OCI-LY7 (cell line): ENCODE measurements at regions not wholly inside any gene's neighbourhood (a gene's known extent, or its start where the extent isn't known, plus 50 kb on each side); places are given as distances from the start of the nearest gene placed in this dataset.
"Not testable (repeated sequence)": the region's sequence is repeated elsewhere in the genome, so short reads cannot be mapped to it uniquely, and the experiment has no call there.

ENCODE experiments used
- BruUV-seq: library from RNA; stranded (reverse); fragments of 400-500 nt; replicated peaks from 2 replicates; lab custom pipeline; 2021; lab: Mats Ljungman, UMichigan
- CTCF ChIA-PET: fragments of 300-600 bp; sonication (Branson Sonifier 250); formaldehyde crosslinking; loops from one replicate; lab custom pipeline; 2022; ENCODE audit warnings: antibody characterized with exemption; ENCODE audit not compliant: unreplicated experiment; lab: Charles Lee
- POLR2A ChIA-PET: fragments of 300-600 bp; sonication (Branson Sonifier 250); formaldehyde crosslinking; loops from one replicate; lab custom pipeline; 2022; ENCODE audit warnings: antibody characterized with exemption; lab: Charles Lee
- DNase-seq: peaks from one replicate; pipeline ENCODE4 v3.0.0-alpha.2; 2015; ENCODE audit warnings: low spot score
- H2AFZ ChIP-seq: fragments of 200-600 bp; sonication (generic), shearing (Covaris generic); 2 replicates; pipeline ENCODE4 v1.6.1; 2014; ENCODE audit warnings: mild to moderate bottlenecking, antibody characterized with exemption, low read length, moderate library complexity
- H3K27ac ChIP-seq: fragments of 200-600 bp; sonication (generic); 2 replicates; pipeline ENCODE4 v1.5.1; 2014; ENCODE audit warnings: mixed run types, low read depth, mild to moderate bottlenecking, moderate library complexity, low read length, inconsistent platforms; ENCODE audit not compliant: poor library complexity, severe bottlenecking
- H3K36me3 ChIP-seq: fragments of 200-600 bp; sonication (generic); 2 replicates; pipeline ENCODE4 v1.6.1; 2014; ENCODE audit warnings: mild to moderate bottlenecking, antibody characterized with exemption, low read length, moderate library complexity, mixed read lengths; ENCODE audit not compliant: insufficient read depth
- H3K4me1 ChIP-seq: fragments of 200-600 bp; sonication (generic); 2 replicates; pipeline ENCODE4 v1.5.1; 2014; ENCODE audit warnings: mild to moderate bottlenecking, low read length; ENCODE audit not compliant: insufficient read depth, poor library complexity, severe bottlenecking
- H3K4me2 ChIP-seq: fragments of 200-600 bp; sonication (generic); 2 replicates; pipeline ENCODE4 v1.6.1; 2014; ENCODE audit warnings: mild to moderate bottlenecking, low read length
- H3K4me3 ChIP-seq: fragments of 200-600 bp; sonication (generic); 2 replicates; pipeline ENCODE4 v1.5.1; 2014; ENCODE audit warnings: mild to moderate bottlenecking, low read depth, low read length; ENCODE audit not compliant: poor library complexity, severe bottlenecking
- H3K79me2 ChIP-seq: fragments of 200-600 bp; sonication (generic); 2 replicates; pipeline ENCODE4 v1.6.1; 2016; ENCODE audit warnings: low read depth, mild to moderate bottlenecking, low read length, moderate library complexity, mixed read lengths; ENCODE audit not compliant: insufficient read depth
- H3K9me2 ChIP-seq: fragments of 200-600 bp; sonication (generic); 2 replicates; pipeline ENCODE4 v1.6.1; 2016; ENCODE audit warnings: mild to moderate bottlenecking, low read length, mixed read lengths; ENCODE audit not compliant: insufficient read depth
- H3K9me3 ChIP-seq: fragments of 200-600 bp; sonication (generic); 2 replicates; pipeline ENCODE4 v1.6.1; 2014; ENCODE audit warnings: mild to moderate bottlenecking, mixed run types, low read length, mixed read lengths
- H4K20me1 ChIP-seq: fragments of 200-600 bp; sonication (generic); 2 replicates; pipeline ENCODE4 v1.6.1; 2014; ENCODE audit warnings: mild to moderate bottlenecking, antibody characterized with exemption, low read length, moderate library complexity, mixed read lengths; ENCODE audit not compliant: insufficient read depth
- CTCF ChIP-seq: fragments of 200-600 bp; sonication (generic); conservative IDR thresholded peaks from 2 replicates; pipeline ENCODE4 v1.5.1; 2014; ENCODE audit warnings: mild to moderate bottlenecking, antibody characterized with exemption, low read length, moderate library complexity, mixed read lengths
- EZH2phosphoT487 ChIP-seq: fragments of 200-600 bp; sonication (generic); IDR thresholded peaks from 2 replicates; pipeline ENCODE4 v1.6.1; 2018; ENCODE audit warnings: low read depth, borderline replicate concordance, mild to moderate bottlenecking, mixed run types, antibody characterized with exemption, low read length, moderate library complexity, mixed read lengths
- intact Hi-C: fragments of 100-400 bp; cut with micrococcal nuclease; formaldehyde crosslinking; loops from one replicate; pipeline ENCODE4 v1.10.0; 2022; ENCODE audit not compliant: unreplicated experiment

- Histone ChIP-seq H2AFZ (no peak overlapping the region), H3K9me2 (no peaks in the 10 kb centered on the region), H3K4me1 (no peaks in the 10 kb centered on the region), H3K4me3 (no peak overlapping the region), H3K9me3 (no peaks in the 10 kb centered on the region), H3K4me2 (no peak overlapping the region), H3K79me2 (no peaks in the 10 kb centered on the region), H3K27ac (no peak overlapping the region), H4K20me1 (no peaks in the 10 kb centered on the region), H3K36me3 (no peaks in the 10 kb centered on the region)
- no TSS peak for BruUV-seq
- DNase-seq = no peak
- ChIA-PET CTCF (no interaction called here), POLR2A (no interaction called here)
- no peak for TF ChIP-seq CTCF
- no peak for TF ChIP-seq EZH2phosphoT487
- intact Hi-C loops = no loop called here
These were observed 67.6 kb upstream of the SMARCAD1 start for GRCh38 chr4:94139931-94140612.

GRCh38 chr4:94141001-94141400 lies 66.7 kb upstream of the SMARCAD1 start:
- Histone ChIP-seq H3K9me3 (no peaks in the 10 kb centered on the region), H3K79me2 (no peaks in the 10 kb centered on the region), H3K9me2 (no peaks in the 10 kb centered on the region), H2AFZ (no peak overlapping the region), H3K4me3 (no peak overlapping the region), H3K4me2 (no peak overlapping the region), H3K36me3 (no peaks in the 10 kb centered on the region), H3K27ac (no peak overlapping the region), H4K20me1 (no peaks in the 10 kb centered on the region), H3K4me1 (no peaks in the 10 kb centered on the region)
- DNase-seq = no peak
- BruUV-seq = no TSS peak
- CTCF ChIA-PET = no interaction called here
- intact Hi-C loops = no loop called here
- TF ChIP-seq CTCF (no peak), EZH2phosphoT487 (no peak)
- POLR2A ChIA-PET = no interaction called here

- H3K4me2 ChIP-seq, BruUV-seq, H2AFZ ChIP-seq, H3K36me3 ChIP-seq, intact Hi-C loops, H3K9me2 ChIP-seq, DNase-seq, H3K9me3 ChIP-seq, H4K20me1 ChIP-seq, POLR2A ChIA-PET, H3K79me2 ChIP-seq, H3K27ac ChIP-seq, H3K4me3 ChIP-seq, H3K4me1 ChIP-seq, CTCF ChIA-PET: not testable (repeated sequence)
These were observed 59.6 kb upstream of the SMARCAD1 start for GRCh38 chr4:94148052-94148451.
